Tibial nerve (tissue), 4 donors: ENCODE measurements at regions not wholly inside any gene's neighbourhood (a gene's known extent, or its start where the extent isn't known, plus 50 kb on each side); places are given as distances from the start of the nearest gene placed in this dataset.

ENCODE experiments used
- EP300 ChIP-seq, 2 donors: sonication (generic); formaldehyde crosslinking; IDR thresholded peaks; one replicate each; pipeline ENCODE4 v1.6.1; 2017; ENCODE audit warnings: antibody characterized with exemption in 2 of 2, mild to moderate bottlenecking in 1 of 2
- POLR2A ChIP-seq, 2 donors: fragments of 450-650 bp; IDR thresholded peaks; one replicate each; pipeline ENCODE4 v1.6.1; 2017; ENCODE audit warnings: antibody characterized with exemption in 2 of 2, mild to moderate bottlenecking in 2 of 2, moderate library complexity in 2 of 2
- TF ChIP-seq, protein P1 (sequence below), 5 experiments: fragments of 200-600 bp in 3 of 5; fragments of 450-650 bp in 2 of 5; sonication (generic) in 3 of 5; IDR thresholded peaks; one replicate each; pipeline ENCODE4 v1.5.1; 2016 to 2019; ENCODE audit warnings: antibody characterized with exemption in 5 of 5, mild to moderate bottlenecking in 3 of 5, moderate library complexity in 2 of 5

DNA sequence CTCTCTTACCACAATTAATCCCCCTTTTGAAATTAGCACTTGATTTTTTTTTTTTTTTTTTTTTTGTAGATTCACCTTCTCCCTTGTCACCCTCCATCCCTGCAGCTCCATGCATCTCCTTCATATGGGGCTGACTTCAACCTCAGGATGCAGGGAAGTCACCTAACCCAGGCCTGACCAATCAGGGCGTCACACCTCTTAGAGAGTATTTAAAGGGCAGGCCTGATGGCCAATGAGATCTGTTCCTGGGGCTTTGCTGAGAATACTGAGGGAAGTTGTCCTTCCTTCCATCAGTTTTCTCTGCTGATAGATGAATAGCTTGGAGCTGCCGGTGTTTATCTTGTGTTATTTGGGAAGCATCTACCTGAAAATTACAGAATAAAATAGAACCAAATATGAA, 1104.7 kb upstream of the TMEM132C start:
- TF ChIP-seq, protein P1, sequence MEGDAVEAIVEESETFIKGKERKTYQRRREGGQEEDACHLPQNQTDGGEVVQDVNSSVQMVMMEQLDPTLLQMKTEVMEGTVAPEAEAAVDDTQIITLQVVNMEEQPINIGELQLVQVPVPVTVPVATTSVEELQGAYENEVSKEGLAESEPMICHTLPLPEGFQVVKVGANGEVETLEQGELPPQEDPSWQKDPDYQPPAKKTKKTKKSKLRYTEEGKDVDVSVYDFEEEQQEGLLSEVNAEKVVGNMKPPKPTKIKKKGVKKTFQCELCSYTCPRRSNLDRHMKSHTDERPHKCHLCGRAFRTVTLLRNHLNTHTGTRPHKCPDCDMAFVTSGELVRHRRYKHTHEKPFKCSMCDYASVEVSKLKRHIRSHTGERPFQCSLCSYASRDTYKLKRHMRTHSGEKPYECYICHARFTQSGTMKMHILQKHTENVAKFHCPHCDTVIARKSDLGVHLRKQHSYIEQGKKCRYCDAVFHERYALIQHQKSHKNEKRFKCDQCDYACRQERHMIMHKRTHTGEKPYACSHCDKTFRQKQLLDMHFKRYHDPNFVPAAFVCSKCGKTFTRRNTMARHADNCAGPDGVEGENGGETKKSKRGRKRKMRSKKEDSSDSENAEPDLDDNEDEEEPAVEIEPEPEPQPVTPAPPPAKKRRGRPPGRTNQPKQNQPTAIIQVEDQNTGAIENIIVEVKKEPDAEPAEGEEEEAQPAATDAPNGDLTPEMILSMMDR (IDR thresholded peaks at IDR 0.05): no peak
- TF ChIP-seq POLR2A (IDR thresholded peaks at IDR 0.05) (no peak), EP300 (IDR thresholded peaks at IDR 0.05) (no peak)
